ENCODE measurements at regions not wholly inside any gene's neighbourhood (a gene's known extent, or its start where the extent isn't known, plus 50 kb on each side); places are given as distances from the start of the nearest gene placed in this dataset.

DNA sequence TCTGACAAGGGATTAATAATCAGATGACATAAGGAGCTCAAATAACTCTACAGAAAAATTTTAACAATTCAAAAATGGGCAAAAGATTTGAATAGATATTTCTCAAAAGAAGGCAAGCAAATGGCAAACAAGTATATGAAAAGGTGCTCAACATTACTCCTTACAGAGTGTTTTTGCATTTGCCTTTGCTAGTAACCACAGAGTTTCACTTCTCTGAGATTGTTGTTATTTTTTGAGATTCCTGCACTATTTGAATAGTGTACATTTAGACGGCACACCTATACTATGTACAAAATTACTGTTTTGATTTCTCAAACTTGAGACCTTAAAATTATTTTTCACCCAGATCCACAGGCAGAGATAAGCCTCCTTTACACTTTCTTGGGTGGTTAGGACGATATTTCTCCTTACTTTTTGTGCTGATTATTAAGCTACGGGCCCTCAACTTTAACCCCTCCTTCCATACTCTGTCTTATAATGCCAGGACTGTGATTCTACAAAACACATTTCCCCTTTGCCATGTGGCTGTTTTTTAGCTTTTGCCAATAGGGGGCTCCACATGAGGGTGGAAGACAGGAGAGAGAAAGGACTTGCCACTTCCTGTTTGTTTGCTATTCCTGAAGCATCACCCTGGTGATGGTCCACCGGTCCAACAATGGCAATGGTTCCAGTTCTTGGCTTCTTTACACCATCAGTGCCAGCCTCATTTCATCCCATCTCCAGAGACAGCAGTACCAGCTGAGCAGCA, 65.0 kb upstream of the DAP start:
- POLR2A ChIA-PET = no interaction called here
- TF ChIP-seq EZH2 (IDR thresholded peaks at IDR 0.05; ENCODE audit: borderline replicate concordance, low read depth, low read length, severe bottlenecking) = no peak
- TF ChIP-seq FOS (IDR thresholded peaks at IDR 0.05; ENCODE audit: borderline replicate concordance, insufficient read depth, low read length) = no peak
- TF ChIP-seq, protein P1, sequence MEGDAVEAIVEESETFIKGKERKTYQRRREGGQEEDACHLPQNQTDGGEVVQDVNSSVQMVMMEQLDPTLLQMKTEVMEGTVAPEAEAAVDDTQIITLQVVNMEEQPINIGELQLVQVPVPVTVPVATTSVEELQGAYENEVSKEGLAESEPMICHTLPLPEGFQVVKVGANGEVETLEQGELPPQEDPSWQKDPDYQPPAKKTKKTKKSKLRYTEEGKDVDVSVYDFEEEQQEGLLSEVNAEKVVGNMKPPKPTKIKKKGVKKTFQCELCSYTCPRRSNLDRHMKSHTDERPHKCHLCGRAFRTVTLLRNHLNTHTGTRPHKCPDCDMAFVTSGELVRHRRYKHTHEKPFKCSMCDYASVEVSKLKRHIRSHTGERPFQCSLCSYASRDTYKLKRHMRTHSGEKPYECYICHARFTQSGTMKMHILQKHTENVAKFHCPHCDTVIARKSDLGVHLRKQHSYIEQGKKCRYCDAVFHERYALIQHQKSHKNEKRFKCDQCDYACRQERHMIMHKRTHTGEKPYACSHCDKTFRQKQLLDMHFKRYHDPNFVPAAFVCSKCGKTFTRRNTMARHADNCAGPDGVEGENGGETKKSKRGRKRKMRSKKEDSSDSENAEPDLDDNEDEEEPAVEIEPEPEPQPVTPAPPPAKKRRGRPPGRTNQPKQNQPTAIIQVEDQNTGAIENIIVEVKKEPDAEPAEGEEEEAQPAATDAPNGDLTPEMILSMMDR (IDR thresholded peaks at IDR 0.05; ENCODE audit: extremely low read depth in 1 of 2, insufficient read depth in 1 of 2, low read depth in 1 of 2, low read length in 2 of 2) = no peak
- TF ChIP-seq POLR2A (IDR thresholded peaks at IDR 0.05; ENCODE audit: low read depth, low read length) = no peak
- TF ChIP-seq MYC (IDR thresholded peaks at IDR 0.05; ENCODE audit: low read depth, low read length) = no peak
- TF ChIP-seq, protein P2, sequence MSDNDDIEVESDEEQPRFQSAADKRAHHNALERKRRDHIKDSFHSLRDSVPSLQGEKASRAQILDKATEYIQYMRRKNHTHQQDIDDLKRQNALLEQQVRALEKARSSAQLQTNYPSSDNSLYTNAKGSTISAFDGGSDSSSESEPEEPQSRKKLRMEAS (IDR thresholded peaks at IDR 0.05; ENCODE audit: insufficient read depth, insufficient read length) = no peak
- H2AFZ ChIP-seq (ENCODE audit: low read depth, low read length) = no peak overlapping the region
- no peaks in the 10 kb centered on the region for H3K9me3 ChIP-seq (replicated peaks; ENCODE audit: control insufficient read depth, insufficient read depth, low read length)
- H3K4me1 ChIP-seq (ENCODE audit: control insufficient read depth, extremely low read depth, insufficient read depth, low read length) = no peaks in the 10 kb centered on the region
- BruUV-seq (replicated peaks) = no TSS peak
- intact Hi-C loops (cut with micrococcal nuclease) (no loop called here), dilution Hi-C loops (cut with MboI; ENCODE audit: extremely low pct_ligation_motif_present, low sequenced_read_pairs) (no loop called here)
- no peak overlapping the region for H3K9ac ChIP-seq (replicated peaks; ENCODE audit: extremely low read depth, insufficient read depth, low read length)
- CTCF ChIA-PET = interaction anchor here (1.5 kb wide), 1 partner anchor 131 kb away, joined by 4 read pairs; no protein-coding TSS in a partner anchor
- no peak overlapping the region for H3K4me3 ChIP-seq (replicated peaks in 1 of 3; ENCODE audit: insufficient read depth in 1 of 3, low read depth in 1 of 3, low read length in 3 of 3)
- no peaks in the 10 kb centered on the region for H4K20me1 ChIP-seq (replicated peaks; ENCODE audit: control insufficient read depth, extremely low read depth, insufficient read depth, low read length)
- H3K27ac ChIP-seq (ENCODE audit: insufficient read depth, low read depth, low read length) = no peak overlapping the region
- H3K9me1 ChIP-seq (replicated peaks; ENCODE audit: control insufficient read depth, extremely low read depth, insufficient read depth, low read length) = no peaks in the 10 kb centered on the region
- DNase-seq (ENCODE audit: low read depth, low spot score) (no peak), FAIRE-seq (no peak)
- H3K4me2 ChIP-seq (ENCODE audit: insufficient read depth, low read length) = no peak overlapping the region
- no peaks in the 10 kb centered on the region for H3K36me3 ChIP-seq (ENCODE audit: control insufficient read depth in 2 of 2, extremely low read depth in 1 of 2, insufficient read depth in 2 of 2, low read length in 2 of 2)
- H3K79me2 ChIP-seq (ENCODE audit: control insufficient read depth, insufficient read depth, low read length) = no peaks in the 10 kb centered on the region
- peaks cover 0 to 2% of the 10 kb centered on the region in 2 experiments for H3K27me3 ChIP-seq (ENCODE audit: control insufficient read depth in 2 of 2, insufficient read depth in 2 of 2, low read length in 2 of 2)

Data from endothelial cell of umbilical vein (primary cell).